ENCODE measurements at regions not wholly inside any gene's neighbourhood (a gene's known extent, or its start where the extent isn't known, plus 50 kb on each side); places are given as distances from the start of the nearest gene placed in this dataset.

GRCh38 chr9:91162784-91163443 lies 198.8 kb downstream of the AUH start:
- TF ChIP-seq ELF4 (IDR thresholded peaks at IDR 0.05) (no peak), NFRKB (IDR thresholded peaks at IDR 0.05) (no peak), ARNT (IDR thresholded peaks at IDR 0.05) (no peak), TARDBP (IDR thresholded peaks at IDR 0.05) (no peak), FOXA1 (IDR thresholded peaks at IDR 0.05) (no peak)
- DNase-seq (ENCODE audit: extremely low spot score) = no peak
- POLR2A ChIA-PET = no interaction called here
- CTCF ChIA-PET = no interaction called here

- no peak for DNase-seq (ENCODE audit: extremely low spot score)
- CTCF ChIA-PET = no interaction called here
- TF ChIP-seq TARDBP (IDR thresholded peaks at IDR 0.05) (no peak), ARNT (IDR thresholded peaks at IDR 0.05) (no peak), FOXK2 (IDR thresholded peaks at IDR 0.05) (no peak), SP1 (IDR thresholded peaks at IDR 0.05) (no peak), BHLHE40 (IDR thresholded peaks at IDR 0.05; ENCODE audit: borderline replicate concordance) (no peak), ZNF384 (IDR thresholded peaks at IDR 0.05) (no peak), FOXM1 (IDR thresholded peaks at IDR 0.05; ENCODE audit: borderline replicate concordance) (no peak), LEF1 (IDR thresholded peaks at IDR 0.05; ENCODE audit: borderline replicate concordance) (no peak), FOXA1 (IDR thresholded peaks at IDR 0.05) (no peak), ELF4 (IDR thresholded peaks at IDR 0.05) (no peak), HDGF (IDR thresholded peaks at IDR 0.05; ENCODE audit: borderline replicate concordance) (no peak), CTBP1 (IDR thresholded peaks at IDR 0.05; ENCODE audit: borderline replicate concordance) (no peak), NFRKB (IDR thresholded peaks at IDR 0.05) (no peak), SUZ12 (IDR thresholded peaks at IDR 0.05) (no peak), L3MBTL2 (conservative IDR thresholded peaks at IDR 0.05) (no peak)
- TF ChIP-seq, protein P1, sequence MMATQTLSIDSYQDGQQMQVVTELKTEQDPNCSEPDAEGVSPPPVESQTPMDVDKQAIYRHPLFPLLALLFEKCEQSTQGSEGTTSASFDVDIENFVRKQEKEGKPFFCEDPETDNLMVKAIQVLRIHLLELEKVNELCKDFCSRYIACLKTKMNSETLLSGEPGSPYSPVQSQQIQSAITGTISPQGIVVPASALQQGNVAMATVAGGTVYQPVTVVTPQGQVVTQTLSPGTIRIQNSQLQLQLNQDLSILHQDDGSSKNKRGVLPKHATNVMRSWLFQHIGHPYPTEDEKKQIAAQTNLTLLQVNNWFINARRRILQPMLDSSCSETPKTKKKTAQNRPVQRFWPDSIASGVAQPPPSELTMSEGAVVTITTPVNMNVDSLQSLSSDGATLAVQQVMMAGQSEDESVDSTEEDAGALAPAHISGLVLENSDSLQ (IDR thresholded peaks at IDR 0.05) = no peak
- POLR2A ChIA-PET = no interaction called here
Observed at GRCh38 chr9:91163444-91163772, 198.3 kb downstream of the AUH start.

GRCh38 chr9:91163773-91164471 lies 197.8 kb downstream of the AUH start:
- no peak for DNase-seq (ENCODE audit: extremely low spot score)
- no peak for TF ChIP-seq SP1 (IDR thresholded peaks at IDR 0.05)
- no peak for TF ChIP-seq ARNT (IDR thresholded peaks at IDR 0.05)
- no peak for TF ChIP-seq HDGF (IDR thresholded peaks at IDR 0.05; ENCODE audit: borderline replicate concordance)
- TF ChIP-seq L3MBTL2 (conservative IDR thresholded peaks at IDR 0.05) = no peak
- TF ChIP-seq SUZ12 (IDR thresholded peaks at IDR 0.05) = no peak
- no peak for TF ChIP-seq FOXA1 (IDR thresholded peaks at IDR 0.05)
- no peak for TF ChIP-seq ZNF384 (IDR thresholded peaks at IDR 0.05)
- no peak for TF ChIP-seq NFRKB (IDR thresholded peaks at IDR 0.05)
- no peak for TF ChIP-seq LEF1 (IDR thresholded peaks at IDR 0.05; ENCODE audit: borderline replicate concordance)
- CTCF ChIA-PET = no interaction called here
- POLR2A ChIA-PET = interaction anchor here (0.9 kb wide), 1 partner anchor 254 kb away, joined by 3 read pairs; no protein-coding TSS in a partner anchor

Data from HEK293T (cell line).